ENCODE measurements at regions not wholly inside any gene's neighbourhood (a gene's known extent, or its start where the extent isn't known, plus 50 kb on each side); places are given as distances from the start of the nearest gene placed in this dataset.

GRCh38 chr7:132685277-132685676 lies 109.0 kb upstream of the PLXNA4 start:
- no peak for DNase-seq (ENCODE audit: low spot score)
- Histone ChIP-seq H3K79me2 (replicated peaks; ENCODE audit: insufficient read depth) (no peaks in the 10 kb centered on the region), H3K4me2 (no peak overlapping the region)

More at GRCh38 chr7:132685277-132685676, 109.0 kb upstream of the PLXNA4 start:
- ATAC-seq = no peak
- Histone ChIP-seq H3K36me3 (ENCODE audit: insufficient read depth) (no peaks in the 10 kb centered on the region), H3K4me3 (no peak overlapping the region), H3K4me1 (ENCODE audit: insufficient read depth) (no peaks in the 10 kb centered on the region), H4K20me1 (replicated peaks; ENCODE audit: insufficient read depth) (no peaks in the 10 kb centered on the region), H3K27me3 (ENCODE audit: insufficient read depth) (no peaks in the 10 kb centered on the region), H3K9me2 (ENCODE audit: insufficient read depth) (peaks cover 19% of the 10 kb centered on the region; the same call in 1 of the 2 replicates), H3F3A (replicated peaks; ENCODE audit: low read depth) (no peaks in the 10 kb centered on the region), H2AFZ (no peak overlapping the region), H3K27ac (ENCODE audit: low read depth) (no peak overlapping the region)
- Mint-ChIP-seq H3K27ac (no peak overlapping the region), H3K36me3 (ENCODE audit: low read depth) (peaks cover 36% of the 10 kb centered on the region), H3K27me3 (ENCODE audit: insufficient read depth, low read depth, poor library complexity) (peaks cover 9% of the 10 kb centered on the region), H3K9me3 (peaks cover 37% of the 10 kb centered on the region), H3K4me1 (peaks cover 16% of the 10 kb centered on the region), H3K4me3 (no peak overlapping the region)
- TF ChIP-seq POLR2AphosphoS5 (IDR thresholded peaks at IDR 0.05; ENCODE audit: low read depth) (no peak), ZNF331 (CRISPR knock-in tag; IDR thresholded peaks at IDR 0.05; ENCODE audit: low read depth) (no peak), ZNF462 (CRISPR knock-in tag; IDR thresholded peaks at IDR 0.05) (no peak), ZNF114 (CRISPR knock-in tag; IDR thresholded peaks at IDR 0.05) (no peak), EZH2phosphoT487 (IDR thresholded peaks at IDR 0.05; ENCODE audit: unreplicated experiment) (no peak), REST (IDR thresholded peaks at IDR 0.05; ENCODE audit: unreplicated experiment) (no peak), JUNB (IDR thresholded peaks at IDR 0.05; ENCODE audit: unreplicated experiment) (no peak), NANOG (IDR thresholded peaks at IDR 0.05; ENCODE audit: borderline replicate concordance) (no peak), ETS1 (IDR thresholded peaks at IDR 0.05) (no peak), EZH2 (IDR thresholded peaks at IDR 0.05; ENCODE audit: low read depth, unreplicated experiment) (no peak), CTCF (conservative IDR thresholded peaks at IDR 0.05; ENCODE audit: low read depth in 2 of 2) (no peak), CREB1 (CRISPR knock-in tag; IDR thresholded peaks at IDR 0.05; ENCODE audit: low read depth) (no peak), STAT1 (IDR thresholded peaks at IDR 0.05; ENCODE audit: unreplicated experiment) (no peak)

All from GM23338 (cell line).